ENCODE measurements at regions not wholly inside any gene's neighbourhood (a gene's known extent, or its start where the extent isn't known, plus 50 kb on each side); places are given as distances from the start of the nearest gene placed in this dataset.
"Not testable (repeated sequence)": the region's sequence is repeated elsewhere in the genome, so short reads cannot be mapped to it uniquely, and the experiment has no call there.

DNA sequence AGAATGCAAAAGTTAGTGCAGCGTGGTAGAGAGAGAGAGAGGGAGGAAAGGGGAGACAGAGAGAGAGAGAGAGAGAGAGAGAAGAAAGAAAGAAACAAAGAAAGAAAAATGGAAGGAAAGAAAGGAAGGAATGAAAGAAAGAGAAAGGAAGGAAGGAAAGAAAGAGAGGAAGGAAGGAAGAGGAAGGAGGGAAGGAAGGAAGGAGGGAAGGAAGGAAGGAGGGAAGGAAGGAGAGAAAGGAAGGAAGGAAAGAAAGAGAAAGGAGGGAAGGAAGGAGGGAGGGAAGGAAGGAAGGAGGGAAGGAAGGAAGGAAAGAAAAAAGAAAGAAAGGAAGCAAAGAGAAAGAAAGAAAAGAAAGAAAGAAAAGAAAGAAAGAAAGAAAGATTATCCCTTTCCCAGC lies 209.8 kb upstream of the MYO3A start:
- no peak for DNase-seq

DNA sequence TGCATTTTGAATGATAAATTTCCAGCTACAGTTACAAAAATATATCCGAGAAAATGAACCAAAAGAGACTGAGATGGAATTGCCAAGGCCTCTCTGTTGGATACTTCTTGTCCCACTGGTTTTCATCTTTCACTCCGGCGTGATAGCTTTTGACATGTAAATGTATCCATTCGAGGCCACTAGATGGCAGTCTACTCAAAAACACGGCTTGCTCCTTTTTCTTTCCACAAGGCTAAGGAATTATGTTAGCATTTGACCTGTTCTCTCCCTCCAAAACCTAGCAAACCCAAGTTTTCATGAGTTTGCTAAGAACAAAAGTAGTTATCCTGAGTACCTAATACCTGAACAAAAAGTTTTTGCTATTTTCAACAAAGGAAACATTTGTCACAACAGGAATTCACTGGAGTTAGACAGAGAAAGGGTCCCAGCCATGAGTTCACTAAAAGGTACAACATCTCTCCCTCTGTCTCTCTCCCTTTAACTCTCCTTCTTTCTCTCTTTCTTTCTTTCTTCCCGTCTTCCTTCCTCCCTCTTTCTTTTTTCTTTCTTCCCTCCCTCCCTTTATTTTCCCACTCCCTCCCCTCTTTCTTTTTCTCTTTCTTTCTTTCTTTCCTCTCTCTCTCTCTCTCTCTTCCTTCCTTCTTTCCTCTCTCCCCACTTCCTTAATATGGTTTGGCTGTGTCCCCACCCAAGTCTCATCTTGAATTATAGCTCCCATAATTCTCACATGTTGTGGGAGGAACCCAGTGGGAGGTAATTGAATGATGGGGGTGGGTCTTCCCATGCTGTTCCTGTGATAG lies 207.9 kb upstream of the MYO3A start:
- DNase-seq: no peak

DNA sequence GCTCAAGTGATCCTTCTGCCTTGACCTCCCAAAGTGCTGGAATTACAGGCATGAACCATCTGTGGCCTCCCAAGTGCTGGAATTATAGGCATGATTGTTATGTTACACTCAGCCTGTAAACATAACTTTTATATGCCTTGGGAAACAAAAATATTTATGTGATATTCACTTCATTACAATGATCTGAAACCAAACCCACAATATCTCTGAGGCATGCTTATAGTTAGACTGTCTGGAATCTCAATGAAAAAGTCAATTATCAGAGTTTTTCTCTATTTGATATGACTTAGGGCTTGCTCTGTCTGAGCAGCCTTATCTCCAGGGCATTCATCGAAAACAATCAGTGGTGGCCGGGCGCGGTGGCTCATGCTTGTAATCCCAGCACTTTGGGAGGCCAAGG lies 195.3 kb upstream of the MYO3A start:
- DNase-seq: no peak

DNA sequence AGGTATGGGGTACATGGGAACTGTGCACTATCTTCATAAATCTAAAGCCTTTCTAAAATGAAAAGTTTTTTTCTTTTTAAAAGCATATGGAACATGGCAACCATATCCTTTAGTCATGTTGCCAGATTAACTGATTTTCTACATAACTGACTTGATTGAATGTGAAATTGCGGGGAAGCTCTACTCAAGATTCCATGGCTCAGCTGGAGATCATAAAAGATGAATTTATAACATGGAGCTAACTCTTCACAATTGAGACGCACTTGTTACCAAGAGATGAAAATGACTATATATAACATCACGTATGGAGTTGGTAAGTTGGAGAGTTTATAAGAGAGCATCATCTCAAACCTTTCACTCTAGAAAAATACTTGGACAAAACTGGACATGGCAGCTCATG lies 190.2 kb upstream of the MYO3A start:
- no peak for DNase-seq

DNA sequence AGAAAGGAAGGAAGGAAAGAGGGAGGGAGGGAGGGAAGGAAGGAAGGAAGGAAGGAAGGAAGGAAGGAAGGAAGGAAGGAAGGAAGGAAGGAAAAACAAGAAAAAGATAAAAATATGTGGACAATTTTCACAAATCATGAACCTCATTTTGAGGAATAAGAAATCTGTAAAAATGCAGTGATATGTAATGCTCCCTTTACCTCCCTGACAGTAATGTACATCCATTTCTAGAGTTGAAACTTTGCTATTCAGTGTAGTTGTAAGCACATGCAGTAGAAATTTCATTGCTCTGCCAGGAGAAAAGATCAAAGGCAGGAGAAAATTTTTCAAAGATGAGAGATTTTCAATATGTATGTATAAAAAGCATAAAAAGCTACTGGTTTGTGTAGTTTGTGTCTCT lies 189.5 kb upstream of the MYO3A start:
- DNase-seq: no peak

DNA sequence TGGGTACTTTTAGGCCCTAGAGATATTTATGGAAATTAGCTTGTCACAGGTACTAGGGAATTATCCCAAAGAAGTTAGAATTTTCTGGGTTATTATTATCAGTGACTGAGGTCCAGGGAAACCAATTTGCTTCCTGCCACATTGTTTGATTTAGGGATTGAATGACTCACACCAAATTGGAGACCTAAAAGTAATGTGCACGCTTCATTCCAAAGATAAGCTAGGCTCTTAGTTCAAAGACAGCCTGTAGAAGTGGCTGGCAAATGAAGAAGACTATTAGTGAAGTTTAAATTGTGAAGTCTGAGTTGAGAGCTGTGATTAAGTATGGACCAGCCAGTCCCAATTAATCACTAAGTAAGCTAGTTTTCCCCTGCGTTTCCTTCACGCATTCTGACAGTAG lies 188.1 kb upstream of the MYO3A start:
- DNase-seq: no peak

DNA sequence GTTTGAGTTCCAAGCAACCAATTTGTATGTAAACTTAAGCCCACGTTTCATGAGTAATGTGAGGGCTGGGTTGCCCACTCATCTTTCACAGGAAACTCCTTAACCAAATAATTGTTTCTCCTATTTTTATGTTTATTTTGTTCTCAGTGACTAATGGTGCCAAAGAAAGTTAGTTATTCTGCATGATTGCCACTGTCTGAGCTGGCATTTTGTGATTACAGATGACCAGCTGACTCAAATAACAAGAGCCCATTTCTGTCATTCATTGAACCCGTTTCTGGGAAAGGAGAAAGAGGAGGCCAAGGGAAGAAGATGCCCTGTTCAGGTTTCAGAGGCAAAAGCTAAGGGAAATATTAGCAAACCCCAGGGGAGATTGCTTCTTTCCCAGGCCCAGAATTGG lies 186.9 kb upstream of the MYO3A start:
- DNase-seq: no peak

DNA sequence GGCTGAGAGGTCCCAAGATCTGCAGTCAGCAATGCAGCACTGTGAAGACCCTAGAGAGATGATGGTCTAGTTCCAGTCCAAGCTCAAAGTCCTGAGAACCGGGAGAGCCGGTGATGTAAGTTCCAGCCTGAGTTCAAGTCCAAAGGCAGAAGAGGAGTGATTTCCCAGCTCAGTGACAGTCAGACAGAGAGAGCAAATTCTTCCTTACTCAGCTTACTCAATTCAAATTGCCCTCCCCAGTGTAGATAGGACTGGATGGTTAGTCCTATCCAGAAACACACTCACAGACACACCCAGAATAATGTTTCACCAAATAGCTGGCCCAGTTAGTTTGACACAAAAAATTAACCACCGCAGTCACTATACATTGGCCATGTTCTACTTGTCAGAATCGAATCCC lies 185.5 kb upstream of the MYO3A start:
- DNase-seq: no peak

DNA sequence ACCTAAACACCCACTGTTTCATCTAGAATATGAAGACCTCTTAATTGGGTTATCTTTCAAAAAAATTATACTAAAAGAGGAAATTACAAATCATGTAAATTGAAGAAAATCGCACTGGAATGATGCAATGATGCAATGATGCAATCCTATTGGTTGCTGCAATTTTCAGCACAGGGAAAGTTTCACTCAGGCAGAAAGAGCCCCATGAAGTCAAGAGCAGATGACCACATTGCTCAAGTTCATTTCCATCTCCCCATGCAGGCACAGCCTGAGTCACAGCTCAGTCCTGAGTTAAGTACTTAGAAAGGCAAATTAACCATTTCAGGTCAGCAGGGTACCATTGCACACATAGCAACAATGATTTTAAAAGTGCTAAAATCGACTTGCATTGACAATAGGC lies 180.3 kb upstream of the MYO3A start:
- no peak for DNase-seq

DNA sequence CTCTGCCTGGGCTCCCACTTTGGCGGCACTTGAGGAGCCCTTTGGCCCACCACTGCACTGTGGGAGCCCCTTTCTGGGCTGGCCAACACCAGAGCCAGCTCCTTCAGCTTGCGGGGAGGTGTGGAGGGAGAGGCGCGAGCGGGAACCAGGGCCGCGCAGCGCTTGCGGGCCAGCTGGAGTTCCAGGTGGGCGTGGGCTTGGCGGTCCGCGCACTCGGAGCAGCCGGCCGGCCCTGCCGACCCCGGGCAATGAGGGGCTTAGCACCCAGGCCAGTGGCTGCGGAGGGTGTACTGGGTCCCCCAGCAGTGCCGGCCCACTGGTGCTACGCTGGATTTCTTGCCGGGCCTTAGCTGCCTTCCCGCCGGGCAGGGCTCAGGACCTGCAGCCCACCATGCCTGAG lies 178.2 kb upstream of the MYO3A start:
- DNase-seq: not testable (repeated sequence)

DNA sequence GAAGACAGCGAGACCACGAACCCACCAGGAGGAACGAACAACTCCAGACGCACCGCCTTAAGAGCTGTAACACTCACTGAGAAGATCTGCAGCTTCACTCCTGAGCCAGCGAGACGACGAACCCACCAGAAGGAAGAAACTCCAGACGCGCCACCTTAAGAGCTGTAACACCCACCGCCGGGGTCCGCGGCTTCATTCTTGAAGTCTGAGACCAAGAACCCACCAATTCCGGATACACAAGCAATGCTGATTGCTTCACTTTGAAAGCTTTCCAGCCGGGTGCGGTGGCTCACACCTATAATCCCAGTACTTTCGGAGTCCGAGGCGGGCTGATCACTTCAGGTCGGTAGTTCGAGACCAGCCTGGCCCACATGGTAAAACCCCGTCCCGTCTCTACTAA lies 177.2 kb upstream of the MYO3A start:
- DNase-seq: no peak

DNA sequence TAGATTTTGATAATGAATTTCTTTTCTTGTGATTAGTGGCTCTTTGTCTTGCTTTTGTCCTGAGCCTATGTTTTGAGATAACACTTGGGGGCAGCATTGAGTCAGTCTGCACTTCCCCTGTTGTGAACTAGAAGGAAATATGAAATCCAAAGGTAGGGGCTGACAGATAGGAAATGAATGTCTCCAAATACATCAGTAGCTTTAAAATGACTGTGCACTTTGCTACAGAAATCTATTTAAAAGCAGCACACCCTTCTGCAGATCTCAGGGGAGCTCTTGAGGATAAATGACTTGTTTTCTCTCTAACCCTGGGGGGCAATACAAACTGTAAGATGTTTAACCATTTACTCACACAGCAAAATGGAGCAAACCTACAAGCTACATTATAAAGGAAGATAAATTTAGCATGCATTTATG lies 176.0 kb upstream of the MYO3A start:
- DNase-seq: no peak

DNA sequence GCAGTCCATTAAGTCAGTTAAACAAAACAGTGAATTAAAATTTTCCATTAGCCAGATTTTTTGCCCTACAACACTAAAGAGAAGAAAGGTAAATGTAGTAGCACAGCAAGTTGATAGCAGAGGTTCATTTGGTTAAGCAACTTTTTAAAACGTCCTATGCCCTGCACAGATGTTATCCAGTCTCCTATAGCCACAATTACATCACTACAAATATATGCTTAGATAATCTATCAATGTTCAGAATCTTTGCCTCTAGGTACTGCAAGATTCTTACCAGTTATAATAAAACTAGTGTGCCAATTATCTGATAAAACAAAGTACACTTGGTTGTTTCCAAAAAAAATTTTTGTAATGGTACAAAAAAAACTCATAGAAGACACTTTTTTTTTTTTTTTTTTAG lies 175.5 kb upstream of the MYO3A start:
- DNase-seq: no peak

DNA sequence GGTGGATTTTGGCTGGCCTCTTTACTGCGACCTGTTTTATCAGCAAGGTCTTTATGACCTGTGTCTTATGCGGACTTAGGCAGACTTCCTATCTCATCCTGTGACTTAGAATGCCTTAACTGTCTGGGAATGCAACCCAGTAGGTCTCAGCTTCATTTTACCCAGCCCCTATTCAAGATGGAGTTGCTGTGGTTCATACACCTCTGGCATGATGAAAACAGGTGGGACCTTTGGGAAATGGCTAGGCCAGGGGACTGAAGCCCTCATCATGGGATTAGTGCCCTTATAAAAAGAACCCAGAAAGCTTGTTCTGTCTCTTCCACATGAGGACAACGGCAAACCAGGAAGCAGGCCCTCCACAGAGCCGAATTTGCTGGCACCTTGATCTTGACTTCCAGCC lies 172.1 kb upstream of the MYO3A start:
- DNase-seq: no peak

DNA sequence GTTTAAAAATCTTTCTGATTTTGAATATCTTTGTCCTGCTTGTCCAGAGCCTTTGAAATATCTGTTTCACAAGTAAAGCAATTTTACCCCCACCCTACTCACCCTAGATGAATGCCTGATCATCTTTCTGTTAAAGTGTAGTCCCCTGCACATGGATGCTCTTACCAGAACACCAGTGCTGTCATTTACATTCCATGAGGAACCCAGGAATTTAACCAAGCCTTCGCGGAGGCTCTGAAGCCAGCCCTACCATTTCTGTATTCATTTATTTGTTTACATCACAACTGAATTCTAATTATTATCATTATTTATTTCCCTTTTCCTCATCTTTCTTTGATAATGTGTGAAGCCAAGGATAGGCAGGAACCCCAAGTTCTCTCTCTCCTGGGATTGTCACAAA lies 167.8 kb upstream of the MYO3A start:
- DNase-seq: no peak

DNA sequence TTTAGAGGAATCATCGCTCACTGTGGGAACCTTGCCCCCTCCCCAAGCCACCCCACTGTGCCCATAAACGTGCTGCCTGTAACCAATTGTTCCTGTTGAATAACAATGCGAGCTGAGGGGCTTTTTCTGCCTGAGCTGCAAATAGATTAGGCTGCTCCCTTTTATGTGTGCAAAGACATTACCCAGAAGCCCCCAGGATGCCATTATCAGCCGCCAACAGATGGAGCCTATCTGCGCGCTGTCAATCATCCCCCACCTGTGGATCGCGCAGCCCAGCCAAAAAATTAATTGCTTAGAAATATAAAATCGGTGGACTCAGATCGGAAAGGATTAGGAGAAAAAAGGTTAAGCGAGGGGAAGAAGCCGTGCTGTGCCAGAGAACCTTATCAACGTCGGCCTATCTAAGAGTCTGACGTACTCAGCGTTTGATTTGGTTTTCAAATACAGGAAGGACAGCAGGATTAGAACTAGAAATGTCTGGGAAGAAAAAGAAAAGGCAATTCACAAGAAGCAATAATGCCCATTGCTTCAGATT lies 167.3 kb upstream of the MYO3A start:
- no peak for DNase-seq

DNA sequence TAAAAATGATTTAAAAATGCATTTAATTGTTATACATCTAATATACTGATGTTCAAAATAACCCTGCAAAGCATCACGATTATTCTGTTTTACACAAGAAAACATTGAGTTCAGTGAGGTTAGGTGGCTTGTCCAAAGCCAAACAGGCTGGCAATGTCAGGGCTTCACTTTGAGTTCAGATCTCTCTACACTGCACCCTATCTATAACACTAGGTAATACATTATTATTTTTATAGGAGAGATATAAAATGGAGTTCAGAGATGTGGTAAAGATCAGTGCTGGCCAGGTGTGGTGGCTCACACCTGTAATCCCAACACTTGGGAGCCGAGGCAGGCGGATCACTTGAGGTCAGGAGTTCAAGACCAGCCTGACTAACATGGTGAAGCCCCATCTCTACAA lies 165.9 kb upstream of the MYO3A start:
- DNase-seq: no peak

DNA sequence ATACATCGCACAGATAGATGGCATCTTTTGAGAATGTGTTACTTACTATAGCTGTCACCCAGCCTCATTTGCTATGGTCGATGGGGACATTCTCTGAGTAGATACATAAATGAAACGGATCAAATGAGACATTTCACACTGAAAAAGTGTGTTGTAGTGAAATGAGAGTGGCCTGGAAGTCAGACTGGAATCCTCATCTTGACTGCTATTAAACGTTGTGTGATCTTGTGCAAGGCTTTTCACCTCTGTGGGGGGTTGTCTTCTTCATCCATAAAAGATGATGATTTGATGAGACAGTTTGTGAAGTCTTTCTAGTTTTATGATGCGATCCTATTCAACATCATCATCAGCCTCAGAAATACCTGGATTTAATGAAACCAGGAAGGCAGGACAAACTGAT lies 155.4 kb upstream of the MYO3A start:
- DNase-seq: no peak

DNA sequence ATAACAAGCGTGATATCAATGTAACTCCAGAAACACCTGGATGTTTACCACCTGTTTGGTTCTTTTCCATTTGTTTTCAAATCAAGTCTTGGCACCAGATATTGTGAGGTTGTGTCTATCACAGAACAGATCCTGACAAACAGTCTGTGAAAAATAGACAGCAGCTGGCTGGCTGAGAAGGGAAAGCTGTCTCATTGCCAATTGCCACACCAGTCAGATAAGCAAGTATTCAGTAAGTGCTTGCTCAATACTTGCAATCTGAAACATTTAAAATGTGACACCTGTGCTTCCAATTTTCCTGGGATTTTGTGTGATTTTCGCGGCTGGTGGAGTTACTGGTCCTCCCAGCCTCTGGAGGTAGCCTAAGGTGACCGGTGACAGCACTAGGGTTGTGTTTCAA lies 147.9 kb upstream of the MYO3A start:
- no peak for DNase-seq

DNA sequence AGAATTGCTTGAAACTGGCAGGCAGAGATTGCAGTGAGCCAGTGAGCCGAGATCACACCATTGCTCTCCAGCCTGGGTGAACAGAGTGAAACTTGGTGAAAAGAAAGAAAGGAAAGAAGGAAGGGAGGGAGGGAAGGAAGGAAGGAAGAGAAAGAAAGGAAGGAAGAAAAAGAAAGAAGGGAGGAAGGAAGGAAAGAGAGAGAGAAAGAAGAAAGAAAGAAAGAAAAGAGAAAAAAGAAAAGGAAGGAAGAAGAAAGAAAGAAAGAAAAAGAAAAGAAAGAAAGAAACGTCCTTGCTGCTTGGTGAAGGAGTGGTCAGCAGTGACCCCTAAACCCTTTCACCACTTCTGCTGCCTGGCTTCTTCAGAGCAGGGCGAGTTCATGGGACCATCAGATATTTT lies 147.1 kb upstream of the MYO3A start:
- DNase-seq: no peak

DNA sequence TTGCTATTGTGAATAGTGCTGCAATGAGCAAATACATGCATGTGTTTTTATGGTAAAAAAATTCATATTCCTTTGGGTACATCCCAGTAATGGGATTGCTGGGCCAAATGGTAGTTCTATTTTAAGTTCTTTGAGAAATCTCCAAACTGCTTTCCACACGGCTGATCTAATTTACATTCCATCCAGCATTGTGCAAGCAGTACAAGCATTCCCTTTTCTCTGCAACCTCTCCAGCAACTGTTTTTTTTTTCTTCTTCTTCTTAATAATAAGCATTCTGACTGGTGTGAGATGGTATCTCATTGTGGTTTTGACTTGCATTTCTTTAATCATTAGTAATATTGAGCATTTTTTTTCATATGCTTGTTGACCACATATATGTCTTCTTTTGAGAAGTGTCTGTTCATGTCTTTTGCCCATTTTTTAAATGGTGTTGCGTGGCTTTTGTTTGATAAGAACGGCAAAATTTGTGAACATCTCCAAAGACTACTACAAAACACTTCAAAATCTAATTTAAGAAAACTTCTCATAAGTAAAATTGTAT lies 136.1 kb upstream of the MYO3A start:
- DNase-seq: no peak

DNA sequence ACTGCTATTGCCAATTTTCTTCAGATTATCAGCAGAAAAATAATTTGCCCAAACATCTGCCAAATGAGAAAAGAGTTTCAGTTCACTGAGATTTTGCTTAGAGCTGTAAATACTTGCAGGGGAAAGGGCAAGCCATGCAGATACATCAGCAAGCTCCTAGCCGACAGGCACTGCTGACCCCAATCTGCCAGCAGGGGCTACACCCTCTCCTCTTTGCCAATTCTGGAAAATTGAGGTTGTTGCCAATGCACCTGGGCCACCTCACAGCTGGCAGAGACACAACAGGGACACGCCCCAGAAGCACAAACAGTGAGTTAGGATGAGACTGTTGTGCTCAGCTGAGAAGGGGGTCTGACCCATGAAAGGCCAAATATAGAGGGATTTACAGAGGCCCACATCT lies 129.5 kb upstream of the MYO3A start:
- no peak for DNase-seq

DNA sequence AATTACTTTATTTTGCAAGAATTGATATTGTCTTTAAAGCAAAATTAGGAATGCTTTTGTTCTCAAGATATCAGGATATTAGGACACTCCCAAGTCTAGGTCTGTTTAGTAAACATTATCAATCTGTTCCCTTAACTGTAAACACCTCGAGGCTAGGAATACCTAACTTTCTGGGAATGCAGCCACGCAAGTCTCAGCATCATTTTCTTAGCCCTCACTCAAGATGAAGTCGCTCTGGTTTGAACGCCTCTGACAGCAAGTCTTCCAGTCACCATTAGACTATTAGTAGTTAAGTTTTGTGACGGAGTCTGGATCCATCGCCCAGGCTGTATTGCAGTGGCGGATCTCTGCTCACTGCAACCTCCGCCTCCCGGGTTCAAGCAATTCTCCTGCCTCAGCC lies 128.0 kb upstream of the MYO3A start:
- no peak for DNase-seq

DNA sequence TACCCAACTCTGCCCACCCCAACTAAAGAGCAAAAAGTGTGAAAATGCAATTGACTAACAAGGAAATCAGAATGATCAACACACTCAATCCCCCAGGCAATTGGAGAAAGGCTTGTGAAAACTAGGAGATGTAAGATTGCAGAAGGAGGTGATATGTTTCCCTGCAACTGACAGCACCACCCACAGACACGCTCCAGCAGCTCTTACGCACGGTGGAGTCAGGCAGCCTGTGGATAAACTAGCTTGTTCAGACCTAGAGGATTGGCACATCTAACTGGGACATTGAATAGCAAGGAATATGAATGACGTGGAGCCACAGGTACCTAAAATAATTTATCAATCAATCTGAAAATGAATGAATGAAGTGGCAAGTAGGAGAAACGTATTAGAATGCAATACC lies 125.7 kb upstream of the MYO3A start:
- no peak for DNase-seq
